ENCODE measurements at regions not wholly inside any gene's neighbourhood (a gene's known extent, or its start where the extent isn't known, plus 50 kb on each side); places are given as distances from the start of the nearest gene placed in this dataset.

DNA sequence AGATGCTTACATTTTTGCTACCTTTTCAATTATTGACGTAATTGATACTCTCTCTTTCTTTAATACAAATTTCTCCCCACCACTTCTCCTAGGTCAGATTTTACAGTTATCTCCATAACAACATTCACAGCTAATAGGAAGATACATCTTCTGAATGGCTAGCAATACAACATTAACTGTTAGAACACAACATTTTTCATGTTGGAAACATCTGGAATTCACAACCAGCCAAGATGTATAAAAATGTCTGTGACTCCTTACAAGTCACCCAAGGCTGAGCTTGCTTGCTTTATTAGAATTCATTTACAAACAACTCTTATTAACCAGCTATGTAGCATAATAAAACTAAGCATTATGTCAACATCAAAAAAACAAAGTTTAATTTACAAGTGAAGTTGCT lies 81.0 kb upstream of the ROBO2 start:
- no peaks in the 10 kb centered on the region for H3K27me3 ChIP-seq (ENCODE audit: low read depth)
- H3K4me1 ChIP-seq = no peaks in the 10 kb centered on the region
- no peaks in the 10 kb centered on the region for H3K9me3 ChIP-seq
- DNase-seq (no peak), ATAC-seq (no peak)
- intact Hi-C loops (cut with DNase I) = no loop called here
- H3K27ac ChIP-seq = no peak overlapping the region
- no peak for TF ChIP-seq CTCF (IDR thresholded peaks at IDR 0.05)
- no peaks in the 10 kb centered on the region for H3K36me3 ChIP-seq
- H3K4me3 ChIP-seq = no peak overlapping the region

GRCh38 chr3:76961284-76961683 lies 78.6 kb upstream of the ROBO2 start:
- DNase-seq (no peak), ATAC-seq (no peak)
- Histone ChIP-seq H3K27me3 (ENCODE audit: low read depth) (no peaks in the 10 kb centered on the region), H3K9me3 (no peaks in the 10 kb centered on the region), H3K27ac (no peak overlapping the region), H3K36me3 (no peaks in the 10 kb centered on the region), H3K4me1 (no peaks in the 10 kb centered on the region), H3K4me3 (no peak overlapping the region)
- intact Hi-C loops (cut with DNase I) = no loop called here
- no peak for TF ChIP-seq CTCF (IDR thresholded peaks at IDR 0.05)

GRCh38 chr3:76965122-76965725 lies 74.7 kb upstream of the ROBO2 start:
- DNase-seq = no peak
- TF ChIP-seq CTCF (IDR thresholded peaks at IDR 0.05) = no peak
- Histone ChIP-seq H3K9me3 (no peaks in the 10 kb centered on the region), H3K4me3 (no peak overlapping the region), H3K27me3 (ENCODE audit: low read depth) (no peaks in the 10 kb centered on the region), H3K36me3 (no peaks in the 10 kb centered on the region), H3K27ac (no peak overlapping the region), H3K4me1 (no peaks in the 10 kb centered on the region)
- intact Hi-C loops (cut with DNase I) = no loop called here
- no peak for ATAC-seq

DNA sequence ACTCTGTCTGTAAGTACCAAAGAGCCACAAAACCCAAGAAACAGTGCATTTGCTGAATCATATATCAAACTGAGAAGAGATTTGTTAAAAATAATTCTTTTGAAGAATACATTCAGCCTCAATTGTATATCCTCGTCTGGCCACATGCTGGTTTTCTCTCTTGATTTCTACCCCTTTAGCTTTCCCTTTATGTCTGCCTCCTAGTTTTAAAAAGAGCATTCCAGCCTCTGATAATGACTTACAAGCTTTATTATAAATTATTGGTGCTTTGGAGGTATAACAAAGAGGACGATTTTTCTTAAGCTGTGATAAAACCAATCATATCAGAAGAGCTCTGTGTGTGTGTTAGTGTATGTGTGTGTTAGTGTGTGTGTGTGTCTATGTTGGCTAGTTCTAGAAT lies 70.4 kb upstream of the ROBO2 start:
- no peaks in the 10 kb centered on the region for H3K27me3 ChIP-seq (ENCODE audit: low read depth)
- no peak for TF ChIP-seq CTCF (IDR thresholded peaks at IDR 0.05)
- intact Hi-C loops (cut with DNase I) = no loop called here
- no peaks in the 10 kb centered on the region for H3K4me1 ChIP-seq
- ATAC-seq = no peak
- H3K4me3 ChIP-seq = no peak overlapping the region
- no peak overlapping the region for H3K27ac ChIP-seq
- no peaks in the 10 kb centered on the region for H3K36me3 ChIP-seq
- H3K9me3 ChIP-seq = no peaks in the 10 kb centered on the region
- no peak for DNase-seq

GRCh38 chr3:76969996-76970615 lies 69.8 kb upstream of the ROBO2 start:
- Histone ChIP-seq H3K4me3 (no peak overlapping the region), H3K27me3 (ENCODE audit: low read depth) (no peaks in the 10 kb centered on the region), H3K27ac (no peak overlapping the region), H3K36me3 (no peaks in the 10 kb centered on the region), H3K9me3 (no peaks in the 10 kb centered on the region), H3K4me1 (no peaks in the 10 kb centered on the region)
- ATAC-seq (no peak), DNase-seq (no peak)
- no peak for TF ChIP-seq CTCF (IDR thresholded peaks at IDR 0.05)
- intact Hi-C loops (cut with DNase I) = no loop called here

All from lower lobe of right lung (tissue), 2 donors.